CD14-positive monocyte (primary cell): ENCODE measurements at regions not wholly inside any gene's neighbourhood (a gene's known extent, or its start where the extent isn't known, plus 50 kb on each side); places are given as distances from the start of the nearest gene placed in this dataset.

Experiments used
- DNase-seq, 3 donors: peaks; one replicate each; pipeline ENCODE4 v3.0.0-alpha.2; 2011 to 2022
- H2AFZ ChIP-seq: 2 replicates; pipeline ENCODE4 v1.6.0; 2012; ENCODE audit warnings: mild to moderate bottlenecking, low read depth, low read length, inconsistent platforms; ENCODE audit not compliant: insufficient read depth, poor library complexity, severe bottlenecking
- H3K27ac ChIP-seq, 2 donors: 1 replicate in 1 of 2; 2 replicates in 1 of 2; pipeline ENCODE4 v1.5.1; 2012 to 2013; ENCODE audit warnings: low read length in 2 of 2, control low read depth in 1 of 2, inconsistent platforms in 1 of 2, low read depth in 1 of 2, mild to moderate bottlenecking in 1 of 2
- H3K27me3 ChIP-seq, 2 donors: one replicate each; pipeline versions ENCODE4 v1.6.0 to v1.6.1; 2011 to 2013; ENCODE audit warnings: low read length in 2 of 2; ENCODE audit not compliant: control insufficient read depth in 2 of 2, insufficient read depth in 2 of 2
- H3K36me3 ChIP-seq, 2 donors: replicated peaks in 1 of 2; 1 replicate in 1 of 2; 2 replicates in 1 of 2; pipeline versions ENCODE4 v1.5.1 to v1.6.1; 2012 to 2013; ENCODE audit warnings: low read length in 2 of 2, control low read depth in 1 of 2, inconsistent platforms in 1 of 2, mild to moderate bottlenecking in 1 of 2; ENCODE audit not compliant: insufficient read depth in 2 of 2, control insufficient read depth in 1 of 2
- H3K4me1 ChIP-seq, 2 donors: 1 replicate in 1 of 2; 2 replicates in 1 of 2; pipeline versions ENCODE4 v1.5.1 to v1.6.1; 2012 to 2013; ENCODE audit warnings: low read length in 2 of 2, control low read depth in 1 of 2, inconsistent platforms in 1 of 2, mild to moderate bottlenecking in 1 of 2, moderate library complexity in 1 of 2; ENCODE audit not compliant: insufficient read depth in 2 of 2, control insufficient read depth in 1 of 2
- H3K4me2 ChIP-seq: replicated peaks from 2 replicates; pipeline ENCODE3; 2012; ENCODE audit warnings: low read length, moderate library complexity, mild to moderate bottlenecking; ENCODE audit not compliant: poor library complexity, severe bottlenecking; ENCODE audit errors: extremely low read depth
- H3K4me3 ChIP-seq, 3 experiments: fragments of 200-600 bp in 1 of 3; sonication (generic) in 1 of 3; replicated peaks in 1 of 3; 1 replicate in 2 of 3; 2 replicates in 1 of 3; pipeline ENCODE4 v1.5.1; 2011 to 2013; ENCODE audit warnings: low read length in 3 of 3, mild to moderate bottlenecking in 3 of 3, control low read depth in 2 of 3, low read depth in 2 of 3, inconsistent platforms in 1 of 3, moderate library complexity in 1 of 3
- H3K79me2 ChIP-seq: 2 replicates; pipeline ENCODE4 v1.6.0; 2012; ENCODE audit warnings: mild to moderate bottlenecking, control low read depth, inconsistent platforms, low read length, moderate library complexity; ENCODE audit not compliant: insufficient read depth
- H3K9ac ChIP-seq: 2 replicates; pipeline ENCODE4 v1.6.0; 2017; ENCODE audit warnings: low read length, mild to moderate bottlenecking; ENCODE audit not compliant: insufficient read depth, poor library complexity, severe bottlenecking
- H3K9me3 ChIP-seq, 2 donors: replicated peaks in 1 of 2; 1 replicate in 1 of 2; 2 replicates in 1 of 2; pipeline versions ENCODE4 v1.5.1 to v1.6.1; 2012 to 2013; ENCODE audit warnings: low read length in 2 of 2, control low read depth in 1 of 2; ENCODE audit not compliant: control insufficient read depth in 1 of 2, insufficient read depth in 1 of 2
- H4K20me1 ChIP-seq: 2 replicates; pipeline ENCODE4 v1.6.0; 2012; ENCODE audit warnings: mild to moderate bottlenecking, low read length, control low read depth, moderate library complexity; ENCODE audit not compliant: insufficient read depth
- H3K27ac Mint-ChIP-seq, 7 donors: one replicate each; pipeline ENCODE4 v1.8.0; 2020; ENCODE audit warnings: mild to moderate bottlenecking in 7 of 7, mixed read lengths in 7 of 7, moderate library complexity in 6 of 7, inconsistent platforms in 2 of 7
- H3K27me3 Mint-ChIP-seq, 3 donors: one replicate each; pipeline ENCODE4 v1.8.0; 2021 to 2022; ENCODE audit warnings: low read depth in 3 of 3, mild to moderate bottlenecking in 3 of 3, mixed read lengths in 3 of 3, moderate library complexity in 3 of 3, inconsistent platforms in 1 of 3
- H3K36me3 Mint-ChIP-seq, 2 donors: one replicate each; pipeline ENCODE4 v1.8.0; 2020; ENCODE audit warnings: mixed read lengths in 2 of 2, inconsistent platforms in 1 of 2, mild to moderate bottlenecking in 1 of 2
- H3K4me1 Mint-ChIP-seq: one replicate; pipeline ENCODE4 v1.8.0; 2020; ENCODE audit warnings: mild to moderate bottlenecking, mixed read lengths
- H3K4me3 Mint-ChIP-seq, 2 donors: one replicate each; pipeline ENCODE4 v1.8.0; 2020; ENCODE audit warnings: mild to moderate bottlenecking in 2 of 2, mixed read lengths in 2 of 2, moderate library complexity in 1 of 2
- H3K9me3 Mint-ChIP-seq, 7 donors: one replicate each; pipeline ENCODE4 v1.8.0; 2020 to 2022; ENCODE audit warnings: mixed read lengths in 7 of 7, mild to moderate bottlenecking in 6 of 7, moderate library complexity in 6 of 7, inconsistent platforms in 2 of 7
- WGBS: methylation state at CpG from one replicate; pipeline ENCODE4 v1.1.5; 2013; ENCODE audit warnings: missing lambda C conversion rate; ENCODE audit not compliant: insufficient coverage; 5-methylcytosine and 5-hydroxymethylcytosine counted together
- intact Hi-C, 2 donors: fragments of 100-400 bp; cut with micrococcal nuclease; formaldehyde crosslinking; loops; one replicate each; pipeline versions ENCODE4 v1.15.0 to v1.15.1; 2023
- TF ChIP-seq, protein P1 (sequence below): fragments of 200-600 bp; IDR thresholded peaks from one replicate; pipeline ENCODE4 v1.8.0; 2022; ENCODE audit warnings: antibody characterized with exemption, mild to moderate bottlenecking

DNA sequence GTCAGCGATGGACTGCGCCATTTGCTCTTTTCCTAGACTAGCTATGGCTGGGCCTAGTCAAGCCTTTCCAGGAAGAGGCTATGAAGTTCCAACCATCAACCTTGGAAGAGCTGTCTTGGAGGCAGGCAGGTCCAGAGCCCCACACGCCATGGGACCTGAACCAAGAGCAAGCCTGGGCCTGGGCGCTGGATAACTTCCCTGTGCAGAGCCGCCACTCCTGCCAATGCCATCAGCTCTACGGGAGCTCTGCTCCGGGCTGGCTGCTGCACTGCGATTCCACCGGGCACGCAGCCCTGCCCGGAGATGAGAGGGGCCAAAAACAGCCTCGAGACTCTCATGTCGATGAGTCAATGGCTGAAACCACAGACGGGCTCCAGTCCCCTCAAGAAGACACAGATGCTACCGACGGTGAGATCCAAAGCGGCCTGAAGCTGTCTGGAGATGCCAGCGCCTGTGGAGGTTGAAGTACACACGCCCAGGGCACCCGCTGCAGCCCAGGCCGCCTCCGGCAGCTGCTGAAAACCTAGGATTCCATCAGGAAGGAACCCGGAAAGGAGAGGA is 103.7 kb upstream of the SELENOP start:
- no peaks in the 10 kb centered on the region for H4K20me1 ChIP-seq
- no peaks in the 10 kb centered on the region for H3K9me3 ChIP-seq
- H3K27me3 ChIP-seq: no peaks in the 10 kb centered on the region
- no peaks in the 10 kb centered on the region for H3K36me3 ChIP-seq
- no peaks in the 10 kb centered on the region for H3K79me2 ChIP-seq
- H3K4me1 Mint-ChIP-seq: no peaks in the 10 kb centered on the region
- no peak overlapping the region for H3K9ac ChIP-seq
- WGBS: 96% methylated on average over 23 of the region's 23 CpGs
- TF ChIP-seq, protein P1, sequence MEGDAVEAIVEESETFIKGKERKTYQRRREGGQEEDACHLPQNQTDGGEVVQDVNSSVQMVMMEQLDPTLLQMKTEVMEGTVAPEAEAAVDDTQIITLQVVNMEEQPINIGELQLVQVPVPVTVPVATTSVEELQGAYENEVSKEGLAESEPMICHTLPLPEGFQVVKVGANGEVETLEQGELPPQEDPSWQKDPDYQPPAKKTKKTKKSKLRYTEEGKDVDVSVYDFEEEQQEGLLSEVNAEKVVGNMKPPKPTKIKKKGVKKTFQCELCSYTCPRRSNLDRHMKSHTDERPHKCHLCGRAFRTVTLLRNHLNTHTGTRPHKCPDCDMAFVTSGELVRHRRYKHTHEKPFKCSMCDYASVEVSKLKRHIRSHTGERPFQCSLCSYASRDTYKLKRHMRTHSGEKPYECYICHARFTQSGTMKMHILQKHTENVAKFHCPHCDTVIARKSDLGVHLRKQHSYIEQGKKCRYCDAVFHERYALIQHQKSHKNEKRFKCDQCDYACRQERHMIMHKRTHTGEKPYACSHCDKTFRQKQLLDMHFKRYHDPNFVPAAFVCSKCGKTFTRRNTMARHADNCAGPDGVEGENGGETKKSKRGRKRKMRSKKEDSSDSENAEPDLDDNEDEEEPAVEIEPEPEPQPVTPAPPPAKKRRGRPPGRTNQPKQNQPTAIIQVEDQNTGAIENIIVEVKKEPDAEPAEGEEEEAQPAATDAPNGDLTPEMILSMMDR: no peak
- no peak overlapping the region for H3K4me2 ChIP-seq
- H3K4me3 Mint-ChIP-seq: no peak overlapping the region
- no peak overlapping the region for H3K4me3 ChIP-seq
- no peaks in the 10 kb centered on the region for H3K9me3 Mint-ChIP-seq
- no peaks in the 10 kb centered on the region for H3K4me1 ChIP-seq
- no peaks in the 10 kb centered on the region for H3K36me3 Mint-ChIP-seq
- intact Hi-C loops: no loop called here
- DNase-seq: no peak
- H3K27ac Mint-ChIP-seq: no peak overlapping the region
- H2AFZ ChIP-seq: no peak overlapping the region
- peaks cover 1 to 3% (median 2%) of the 10 kb centered on the region in 3 donors for H3K27me3 Mint-ChIP-seq
- no peak overlapping the region for H3K27ac ChIP-seq

DNA sequence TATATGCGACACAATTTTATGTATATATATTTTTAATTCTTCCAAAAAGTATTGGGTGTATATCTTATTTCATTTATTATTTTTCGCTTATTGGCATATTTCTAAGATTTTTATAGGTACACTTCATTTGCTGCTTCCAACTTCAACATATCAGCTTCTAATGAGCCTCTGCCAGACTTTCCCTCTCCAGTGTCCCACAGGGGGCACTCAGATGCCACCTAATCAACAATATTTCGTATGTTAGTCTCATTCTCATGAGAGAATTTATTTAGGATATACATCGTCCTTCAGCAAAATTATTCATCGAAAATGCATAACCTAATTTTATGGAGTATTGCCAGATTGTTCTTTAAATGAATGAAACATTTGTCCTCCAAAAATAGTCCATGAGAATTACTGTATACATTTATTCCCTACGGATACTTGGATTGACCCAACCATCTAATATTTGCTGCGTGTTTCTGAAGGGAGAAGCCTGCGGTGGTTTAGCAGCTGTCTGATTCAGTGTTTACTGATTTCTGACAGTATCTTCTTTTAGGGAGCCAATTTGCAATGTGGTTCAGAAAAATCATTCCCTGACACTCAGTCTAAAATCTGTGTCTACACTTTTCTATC is 100.6 kb upstream of the SELENOP start:
- peaks cover 0 to 2% (median 2%) of the 10 kb centered on the region in 3 donors for H3K27me3 Mint-ChIP-seq
- peaks cover 7 to 11% of the 10 kb centered on the region in 2 donors for H3K4me1 ChIP-seq
- no CpG with 5 or more reads among the region's 8 CpGs for WGBS
- H3K4me2 ChIP-seq: no peak overlapping the region
- H3K9ac ChIP-seq: no peak overlapping the region
- H3K9me3 ChIP-seq: no peaks in the 10 kb centered on the region
- no peak overlapping the region for H3K4me3 Mint-ChIP-seq
- peak; percentile 18 to 52 (median 29) for DNase-seq
- H3K27ac ChIP-seq: no peak overlapping the region
- TF ChIP-seq, protein P1: peak; percentile 43
- no peaks in the 10 kb centered on the region for H3K36me3 Mint-ChIP-seq
- intact Hi-C loops: no loop called here
- no peaks in the 10 kb centered on the region for H3K27me3 ChIP-seq
- H3K27ac Mint-ChIP-seq: no peak overlapping the region
- H3K79me2 ChIP-seq: no peaks in the 10 kb centered on the region
- H2AFZ ChIP-seq: no peak overlapping the region
- H4K20me1 ChIP-seq: no peaks in the 10 kb centered on the region
- no peaks in the 10 kb centered on the region for H3K36me3 ChIP-seq
- H3K9me3 Mint-ChIP-seq: no peaks in the 10 kb centered on the region
- H3K4me3 ChIP-seq: no peak overlapping the region
- peaks cover 12% of the 10 kb centered on the region for H3K4me1 Mint-ChIP-seq
